ENCODE measurements at regions not wholly inside any gene's neighbourhood (a gene's known extent, or its start where the extent isn't known, plus 50 kb on each side); places are given as distances from the start of the nearest gene placed in this dataset.

- TF ChIP-seq, protein P1, sequence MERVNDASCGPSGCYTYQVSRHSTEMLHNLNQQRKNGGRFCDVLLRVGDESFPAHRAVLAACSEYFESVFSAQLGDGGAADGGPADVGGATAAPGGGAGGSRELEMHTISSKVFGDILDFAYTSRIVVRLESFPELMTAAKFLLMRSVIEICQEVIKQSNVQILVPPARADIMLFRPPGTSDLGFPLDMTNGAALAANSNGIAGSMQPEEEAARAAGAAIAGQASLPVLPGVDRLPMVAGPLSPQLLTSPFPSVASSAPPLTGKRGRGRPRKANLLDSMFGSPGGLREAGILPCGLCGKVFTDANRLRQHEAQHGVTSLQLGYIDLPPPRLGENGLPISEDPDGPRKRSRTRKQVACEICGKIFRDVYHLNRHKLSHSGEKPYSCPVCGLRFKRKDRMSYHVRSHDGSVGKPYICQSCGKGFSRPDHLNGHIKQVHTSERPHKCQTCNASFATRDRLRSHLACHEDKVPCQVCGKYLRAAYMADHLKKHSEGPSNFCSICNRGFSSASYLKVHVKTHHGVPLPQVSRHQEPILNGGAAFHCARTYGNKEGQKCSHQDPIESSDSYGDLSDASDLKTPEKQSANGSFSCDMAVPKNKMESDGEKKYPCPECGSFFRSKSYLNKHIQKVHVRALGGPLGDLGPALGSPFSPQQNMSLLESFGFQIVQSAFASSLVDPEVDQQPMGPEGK (CRISPR knock-in tag; IDR thresholded peaks at IDR 0.05; ENCODE audit: borderline replicate concordance) = no peak
- TF ChIP-seq RARB (CRISPR knock-in tag; IDR thresholded peaks at IDR 0.05) = no peak
- TF ChIP-seq ESRRG (CRISPR knock-in tag; IDR thresholded peaks at IDR 0.05) = no peak
- no peak for TF ChIP-seq GLIS3 (CRISPR knock-in tag; IDR thresholded peaks at IDR 0.05)
- no peak for TF ChIP-seq OSR1 (CRISPR knock-in tag; IDR thresholded peaks at IDR 0.05)
- TF ChIP-seq CREB5 (CRISPR knock-in tag; IDR thresholded peaks at IDR 0.05; ENCODE audit: low read depth) = no peak
- no peak for TF ChIP-seq ISL1 (CRISPR knock-in tag; IDR thresholded peaks at IDR 0.05)
- no peak for TF ChIP-seq ZFP30 (CRISPR knock-in tag; IDR thresholded peaks at IDR 0.05)
- TF ChIP-seq ZNF565 (CRISPR knock-in tag; conservative IDR thresholded peaks at IDR 0.05; ENCODE audit: low read depth) = no peak
- TF ChIP-seq, protein P2, sequence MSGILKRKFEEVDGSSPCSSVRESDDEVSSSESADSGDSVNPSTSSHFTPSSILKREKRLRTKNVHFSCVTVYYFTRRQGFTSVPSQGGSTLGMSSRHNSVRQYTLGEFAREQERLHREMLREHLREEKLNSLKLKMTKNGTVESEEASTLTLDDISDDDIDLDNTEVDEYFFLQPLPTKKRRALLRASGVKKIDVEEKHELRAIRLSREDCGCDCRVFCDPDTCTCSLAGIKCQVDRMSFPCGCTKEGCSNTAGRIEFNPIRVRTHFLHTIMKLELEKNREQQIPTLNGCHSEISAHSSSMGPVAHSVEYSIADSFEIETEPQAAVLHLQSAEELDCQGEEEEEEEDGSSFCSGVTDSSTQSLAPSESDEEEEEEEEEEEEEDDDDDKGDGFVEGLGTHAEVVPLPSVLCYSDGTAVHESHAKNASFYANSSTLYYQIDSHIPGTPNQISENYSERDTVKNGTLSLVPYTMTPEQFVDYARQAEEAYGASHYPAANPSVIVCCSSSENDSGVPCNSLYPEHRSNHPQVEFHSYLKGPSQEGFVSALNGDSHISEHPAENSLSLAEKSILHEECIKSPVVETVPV (CRISPR knock-in tag; IDR thresholded peaks at IDR 0.05) = no peak
- no peak for TF ChIP-seq ZFP3 (CRISPR knock-in tag; IDR thresholded peaks at IDR 0.05)
- TF ChIP-seq SNAI2 (CRISPR knock-in tag; IDR thresholded peaks at IDR 0.05) = no peak
- TF ChIP-seq ARNTL (CRISPR knock-in tag; IDR thresholded peaks at IDR 0.05; ENCODE audit: borderline replicate concordance, low read depth) = no peak
- TF ChIP-seq, protein P3, sequence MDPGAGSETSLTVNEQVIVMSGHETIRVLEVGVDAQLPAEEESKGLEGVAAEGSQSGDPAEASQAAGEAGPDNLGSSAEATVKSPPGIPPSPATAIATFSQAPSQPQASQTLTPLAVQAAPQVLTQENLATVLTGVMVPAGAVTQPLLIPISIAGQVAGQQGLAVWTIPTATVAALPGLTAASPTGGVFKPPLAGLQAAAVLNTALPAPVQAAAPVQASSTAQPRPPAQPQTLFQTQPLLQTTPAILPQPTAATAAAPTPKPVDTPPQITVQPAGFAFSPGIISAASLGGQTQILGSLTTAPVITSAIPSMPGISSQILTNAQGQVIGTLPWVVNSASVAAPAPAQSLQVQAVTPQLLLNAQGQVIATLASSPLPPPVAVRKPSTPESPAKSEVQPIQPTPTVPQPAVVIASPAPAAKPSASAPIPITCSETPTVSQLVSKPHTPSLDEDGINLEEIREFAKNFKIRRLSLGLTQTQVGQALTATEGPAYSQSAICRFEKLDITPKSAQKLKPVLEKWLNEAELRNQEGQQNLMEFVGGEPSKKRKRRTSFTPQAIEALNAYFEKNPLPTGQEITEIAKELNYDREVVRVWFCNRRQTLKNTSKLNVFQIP (CRISPR knock-in tag; IDR thresholded peaks at IDR 0.05; ENCODE audit: borderline replicate concordance, low read depth) = no peak
Measured at GRCh38 chr19:30783212-30783611, 411.0 kb downstream of the ZNF536 start.

Measured in SK-N-SH treated with all-trans-retinoic acid at 6 μM for 48 hours (cell line).